Mucosa of descending colon (tissue), 3 donors: ENCODE measurements at regions not wholly inside any gene's neighbourhood (a gene's known extent, or its start where the extent isn't known, plus 50 kb on each side); places are given as distances from the start of the nearest gene placed in this dataset.

Experiments used
- ATAC-seq: fragments of 200-7000 bp; cut with Tn5 transposase; one replicate; pipeline ENCODE4 v1.9.1; 2020; ENCODE audit warnings: mild to moderate bottlenecking, moderate library complexity
- DNase-seq, 3 donors: peaks; one replicate each; pipeline ENCODE4 v3.0.0-alpha.2; 2020
- H3K36me3 ChIP-seq: fragments of 200-600 bp; one replicate; pipeline ENCODE4 v1.8.0; 2021; ENCODE audit warnings: low read depth, mild to moderate bottlenecking
- H3K4me1 ChIP-seq: fragments of 200-600 bp; one replicate; pipeline ENCODE4 v1.8.0; 2021; ENCODE audit warnings: low read depth, mild to moderate bottlenecking
- H3K4me3 ChIP-seq: fragments of 200-600 bp; one replicate; pipeline ENCODE4 v1.8.0; 2021; ENCODE audit warnings: mild to moderate bottlenecking
- H3K9me3 ChIP-seq: fragments of 200-600 bp; one replicate; pipeline ENCODE4 v1.8.0; 2021; ENCODE audit warnings: mild to moderate bottlenecking
- intact Hi-C, 2 donors: fragments of 100-400 bp; cut with DNase I in 1 of 2; cut with micrococcal nuclease in 1 of 2; formaldehyde crosslinking; loops; one replicate each; pipeline versions ENCODE4 v1.11.0 to v1.11.1; 2022; cut with DNase I, micrococcal nuclease
- TF ChIP-seq, protein P1 (sequence below): fragments of 200-600 bp; IDR thresholded peaks from one replicate; pipeline ENCODE4 v1.8.0; 2022; ENCODE audit warnings: antibody characterized with exemption, mild to moderate bottlenecking
- donor health status: DM: no; HTN: no; CAD: no; lungs with moderate emphysema.
- donor health status: DM: no; HTN: no; CAD: no.
- donor health status: DM: no; HTN: yes; CAD: no.

DNA sequence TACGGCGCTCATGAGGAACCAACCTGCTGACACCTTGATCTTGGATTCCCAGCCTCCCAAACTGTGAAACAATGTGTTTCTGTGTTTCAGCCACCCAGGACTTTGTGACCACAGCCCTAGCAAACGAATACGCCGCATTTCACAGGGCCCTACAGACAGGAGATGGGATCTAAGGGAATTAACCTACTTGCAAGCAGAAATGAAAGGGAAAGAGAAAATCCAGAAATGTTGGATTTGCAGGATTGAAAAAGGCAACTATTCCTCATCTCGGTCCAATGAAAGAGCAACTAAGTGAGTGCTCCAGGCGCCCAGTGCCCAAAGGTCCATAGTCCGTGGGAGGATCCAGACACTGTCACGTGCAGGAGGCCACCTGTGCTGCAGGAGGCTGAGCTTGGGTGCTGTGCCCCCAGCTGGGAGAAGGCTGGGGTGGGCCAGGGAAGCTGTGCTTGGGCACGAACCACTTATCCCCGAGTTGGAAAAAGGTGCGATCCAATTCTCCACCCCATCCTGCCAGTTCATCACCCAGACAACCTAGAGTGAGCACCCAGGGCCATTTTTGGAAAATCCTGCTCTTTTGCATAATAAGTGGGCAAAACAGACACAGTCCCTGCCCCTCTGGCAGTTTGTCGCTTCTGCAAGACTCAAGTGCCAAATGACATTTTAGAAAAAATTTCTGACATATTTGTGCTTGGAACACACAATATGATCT, 177.9 kb downstream of the C9orf50 start:
- ATAC-seq (peak; percentile 91), DNase-seq (peak; percentile 74 to 79 (median 76))
- no peak overlapping the region for H3K4me3 ChIP-seq
- H3K36me3 ChIP-seq: no peaks in the 10 kb centered on the region
- TF ChIP-seq, protein P1, sequence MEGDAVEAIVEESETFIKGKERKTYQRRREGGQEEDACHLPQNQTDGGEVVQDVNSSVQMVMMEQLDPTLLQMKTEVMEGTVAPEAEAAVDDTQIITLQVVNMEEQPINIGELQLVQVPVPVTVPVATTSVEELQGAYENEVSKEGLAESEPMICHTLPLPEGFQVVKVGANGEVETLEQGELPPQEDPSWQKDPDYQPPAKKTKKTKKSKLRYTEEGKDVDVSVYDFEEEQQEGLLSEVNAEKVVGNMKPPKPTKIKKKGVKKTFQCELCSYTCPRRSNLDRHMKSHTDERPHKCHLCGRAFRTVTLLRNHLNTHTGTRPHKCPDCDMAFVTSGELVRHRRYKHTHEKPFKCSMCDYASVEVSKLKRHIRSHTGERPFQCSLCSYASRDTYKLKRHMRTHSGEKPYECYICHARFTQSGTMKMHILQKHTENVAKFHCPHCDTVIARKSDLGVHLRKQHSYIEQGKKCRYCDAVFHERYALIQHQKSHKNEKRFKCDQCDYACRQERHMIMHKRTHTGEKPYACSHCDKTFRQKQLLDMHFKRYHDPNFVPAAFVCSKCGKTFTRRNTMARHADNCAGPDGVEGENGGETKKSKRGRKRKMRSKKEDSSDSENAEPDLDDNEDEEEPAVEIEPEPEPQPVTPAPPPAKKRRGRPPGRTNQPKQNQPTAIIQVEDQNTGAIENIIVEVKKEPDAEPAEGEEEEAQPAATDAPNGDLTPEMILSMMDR: no peak
- H3K9me3 ChIP-seq: no peaks in the 10 kb centered on the region
- intact Hi-C loops: no loop called here
- peaks cover 13% of the 10 kb centered on the region for H3K4me1 ChIP-seq

DNA sequence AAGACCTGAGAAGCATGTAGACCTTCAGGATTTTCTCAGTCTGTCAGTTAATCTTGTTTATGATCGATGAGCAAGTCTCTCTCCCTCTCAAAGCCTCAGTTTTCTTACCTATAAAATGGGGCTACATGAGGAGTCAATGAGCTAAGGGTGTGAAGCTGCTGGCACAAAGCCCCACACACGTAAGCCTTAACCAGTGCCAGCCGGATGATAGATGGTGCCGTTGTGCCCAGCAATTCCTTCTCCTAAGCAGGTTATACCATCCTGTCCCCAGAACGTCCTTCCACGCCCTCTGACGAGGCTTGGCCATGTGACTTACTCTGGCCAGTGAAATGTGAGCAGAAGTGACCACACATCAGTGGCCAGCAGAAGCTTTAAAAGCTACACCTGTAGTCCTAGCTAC, 179.0 kb downstream of the C9orf50 start:
- Histone ChIP-seq H3K9me3 (no peaks in the 10 kb centered on the region), H3K36me3 (no peaks in the 10 kb centered on the region), H3K4me1 (peaks cover 23% of the 10 kb centered on the region), H3K4me3 (no peak overlapping the region)
- intact Hi-C loops: no loop called here
- TF ChIP-seq, protein P1: no peak
- DNase-seq (peak in 2 of 3 donors; percentile 53 to 54), ATAC-seq (peak; percentile 79)

DNA sequence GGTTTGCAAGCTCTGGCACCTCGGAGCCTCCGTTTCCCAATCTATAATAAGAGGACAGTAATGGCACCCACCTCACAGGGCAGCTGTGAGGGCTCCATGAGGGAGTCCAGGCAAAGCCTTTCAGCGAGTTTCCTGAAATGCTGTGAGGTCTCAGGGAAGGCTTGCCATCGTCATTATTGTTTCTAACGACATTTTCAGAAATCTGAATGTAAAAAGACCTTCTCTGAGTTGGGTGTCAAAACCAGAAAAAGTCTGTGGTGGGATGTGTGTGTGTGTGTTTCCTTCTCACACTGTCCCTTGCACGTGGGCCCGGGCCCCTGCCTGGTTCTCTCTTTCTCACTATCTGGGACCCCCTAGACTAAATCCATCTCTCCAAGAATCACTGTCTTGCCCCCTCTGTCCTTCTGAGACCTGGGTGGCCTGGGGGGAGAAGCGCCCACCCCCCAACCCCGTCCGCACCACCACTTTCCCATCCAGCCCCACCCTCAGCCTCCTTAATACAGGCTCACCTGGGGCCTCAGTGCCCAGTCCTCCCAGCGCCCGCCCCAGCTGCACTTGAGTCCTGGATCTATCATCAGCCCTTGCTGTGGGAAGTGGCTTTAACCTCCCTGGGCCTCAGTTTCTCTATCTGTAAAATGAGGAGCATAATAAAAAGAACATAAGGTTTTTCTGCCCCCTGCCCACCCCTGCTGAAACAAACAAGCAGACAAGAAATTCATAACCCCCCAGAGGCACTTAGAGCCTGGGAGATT, 180.3 kb downstream of the C9orf50 start:
- Histone ChIP-seq H3K9me3 (no peaks in the 10 kb centered on the region), H3K4me1 (peaks cover 23% of the 10 kb centered on the region), H3K4me3 (no peak overlapping the region), H3K36me3 (no peaks in the 10 kb centered on the region)
- TF ChIP-seq, protein P1: no peak
- intact Hi-C loops: no loop called here
- DNase-seq (no peak), ATAC-seq (no peak)

DNA sequence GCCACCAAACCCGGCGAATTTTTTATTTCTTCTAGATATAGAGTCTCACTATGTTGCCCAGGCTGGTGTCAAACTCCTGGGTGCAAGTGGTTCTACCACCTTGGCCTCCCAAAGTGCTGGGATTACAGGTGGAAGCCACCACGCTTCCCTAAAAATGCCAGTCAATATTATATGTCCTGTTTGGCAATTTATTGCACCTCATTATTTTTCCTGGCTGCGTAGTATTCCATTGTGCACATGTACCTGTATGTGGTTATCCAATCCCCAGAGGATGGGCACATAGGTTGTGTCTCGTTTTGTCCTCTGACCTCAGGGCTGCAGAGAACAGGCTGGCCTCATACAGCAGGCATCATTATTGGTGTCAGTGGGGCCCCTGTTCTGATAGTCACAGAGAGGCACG, 181.7 kb downstream of the C9orf50 start:
- intact Hi-C loops: no loop called here
- ATAC-seq (no peak), DNase-seq (no peak)
- Histone ChIP-seq H3K4me1 (peaks cover 23% of the 10 kb centered on the region), H3K4me3 (no peak overlapping the region), H3K9me3 (no peaks in the 10 kb centered on the region), H3K36me3 (no peaks in the 10 kb centered on the region)
- TF ChIP-seq, protein P1: no peak

DNA sequence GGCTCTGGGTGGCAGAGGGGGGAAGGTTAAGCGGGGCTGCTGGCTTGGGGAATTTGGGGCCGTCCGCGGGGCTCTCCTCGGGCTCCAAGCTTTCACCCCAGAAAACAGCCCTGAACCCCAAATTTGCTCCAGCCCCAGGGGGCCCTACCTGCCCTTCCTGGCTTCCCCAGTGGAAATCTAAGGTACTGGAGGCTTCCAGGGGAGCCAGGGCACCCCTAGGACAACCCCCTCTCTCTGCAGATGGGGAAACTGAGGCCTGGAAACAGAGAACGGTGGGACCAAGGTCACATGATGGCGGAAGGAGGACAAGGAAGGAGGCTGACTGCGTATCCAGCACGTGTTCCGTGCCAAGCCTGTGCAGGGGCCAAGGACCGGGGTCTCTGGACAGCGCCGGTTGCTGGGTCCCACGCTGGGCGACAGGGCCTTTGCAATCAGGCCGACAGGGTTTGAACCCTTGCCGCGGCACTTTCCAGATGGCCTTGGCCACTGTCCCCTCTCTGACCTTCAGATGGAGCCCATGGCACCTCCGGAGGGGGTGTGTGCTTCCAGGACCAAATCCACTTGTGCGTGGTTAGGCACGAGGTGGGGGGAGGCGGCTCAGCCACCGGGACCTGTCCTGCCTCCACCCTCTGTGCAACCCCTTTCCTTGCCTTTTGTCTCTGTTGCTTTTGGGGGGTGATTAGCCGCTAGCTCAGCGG, 183.1 kb downstream of the C9orf50 start:
- intact Hi-C loops: no loop called here
- H3K4me3 ChIP-seq: no peak overlapping the region
- no peaks in the 10 kb centered on the region for H3K9me3 ChIP-seq
- no peaks in the 10 kb centered on the region for H3K36me3 ChIP-seq
- peak in 1 of 3 donors; percentile 49 for DNase-seq
- ATAC-seq: peak; percentile 4
- TF ChIP-seq, protein P1: no peak
- peaks cover 17% of the 10 kb centered on the region for H3K4me1 ChIP-seq
